GM19395 (cell line): ENCODE measurements at regions not wholly inside any gene's neighbourhood (a gene's known extent, or its start where the extent isn't known, plus 50 kb on each side); places are given as distances from the start of the nearest gene placed in this dataset.

Source experiments
- ATAC-seq: cut with Tn5 transposase; IDR thresholded peaks from one replicate; pipeline ENCODE4 v1.9.1; 2021; ENCODE audit warnings: mild to moderate bottlenecking, moderate library complexity; ENCODE audit not compliant: unreplicated experiment

- ATAC-seq: peak; percentile 83
Observed at GRCh38 chr21:17454315-17455027, 58.4 kb upstream of the CXADR start.

DNA sequence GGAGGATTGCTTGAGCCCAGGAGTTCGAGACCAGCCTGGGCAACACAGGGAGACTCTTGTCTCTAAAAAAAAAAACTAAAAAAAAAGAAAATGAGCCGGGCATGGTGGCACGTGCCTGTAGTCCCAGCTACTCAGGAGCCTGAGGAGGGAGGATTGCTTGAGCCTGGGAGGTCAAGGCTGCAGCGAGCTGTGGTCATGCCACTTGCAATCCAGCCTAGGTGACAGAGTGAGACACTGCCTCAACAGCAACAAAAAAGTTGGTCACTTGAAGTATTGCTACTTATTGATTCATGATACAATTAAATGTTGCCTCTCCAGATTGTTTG is 57.9 kb upstream of the CXADR start:
- peak; percentile 11 for ATAC-seq

- ATAC-seq: no peak
Observed at GRCh38 chr21:17455451-17455850, 57.4 kb upstream of the CXADR start.

DNA sequence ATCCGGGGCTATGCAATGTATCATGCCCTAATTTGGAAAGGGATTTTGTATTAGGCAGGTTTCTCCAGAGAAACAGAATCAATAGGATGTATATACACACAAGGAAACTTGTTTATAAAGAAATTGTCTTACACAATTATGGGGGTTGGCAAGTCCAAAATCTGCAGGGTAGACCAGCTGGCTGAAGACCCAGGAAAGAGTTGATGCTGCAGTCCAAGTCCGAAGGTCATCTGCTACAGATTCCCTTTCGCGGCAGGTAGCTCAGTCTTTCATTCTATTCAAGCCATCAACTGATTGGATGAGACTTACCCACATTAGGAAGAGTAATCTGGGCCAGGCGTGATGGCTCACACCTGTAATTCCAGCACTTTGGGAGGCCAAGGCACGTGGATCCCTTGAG is 54.6 kb upstream of the CXADR start:
- no peak for ATAC-seq

DNA sequence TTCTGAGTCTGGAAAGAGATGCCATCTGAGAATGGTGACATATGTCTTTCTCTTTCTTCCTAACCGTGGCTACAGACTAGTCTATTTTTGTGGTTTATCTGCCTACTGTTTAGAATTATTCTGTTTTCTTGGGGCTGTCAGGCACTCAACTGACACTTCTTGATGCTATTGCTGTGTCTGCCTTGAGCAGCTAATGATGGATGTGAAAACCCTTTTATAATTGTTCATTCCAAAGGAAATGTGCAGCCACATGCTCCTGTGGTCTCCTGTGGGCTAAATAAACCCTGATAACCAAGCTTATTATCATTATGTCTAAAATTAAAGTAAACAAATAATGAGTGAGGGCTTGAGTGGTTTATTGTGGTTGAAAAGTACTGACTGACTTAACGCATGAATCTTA is 52.7 kb upstream of the CXADR start:
- no peak for ATAC-seq

DNA sequence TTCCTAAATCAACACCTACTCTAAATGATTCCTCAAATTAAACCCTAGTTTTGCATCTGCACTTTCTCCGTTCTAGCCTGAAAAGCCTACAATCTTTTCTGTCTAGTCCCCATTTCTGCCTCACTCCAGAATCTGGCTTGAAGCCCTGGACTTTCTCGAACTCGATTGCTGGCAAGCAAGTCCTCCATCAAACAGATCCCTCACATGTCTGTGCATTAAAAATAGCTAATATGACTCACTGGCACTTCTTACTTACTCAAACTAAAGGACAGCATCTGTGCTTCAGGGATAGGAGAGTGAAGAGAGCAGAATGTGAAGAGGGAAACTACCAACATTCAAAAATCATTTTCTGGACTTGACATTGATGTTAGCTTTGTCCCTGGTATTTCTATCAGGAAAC is 51.8 kb upstream of the CXADR start:
- ATAC-seq: no peak

GRCh38 chr21:17461582-17461981 is 51.3 kb upstream of the CXADR start:
- ATAC-seq: no peak

DNA sequence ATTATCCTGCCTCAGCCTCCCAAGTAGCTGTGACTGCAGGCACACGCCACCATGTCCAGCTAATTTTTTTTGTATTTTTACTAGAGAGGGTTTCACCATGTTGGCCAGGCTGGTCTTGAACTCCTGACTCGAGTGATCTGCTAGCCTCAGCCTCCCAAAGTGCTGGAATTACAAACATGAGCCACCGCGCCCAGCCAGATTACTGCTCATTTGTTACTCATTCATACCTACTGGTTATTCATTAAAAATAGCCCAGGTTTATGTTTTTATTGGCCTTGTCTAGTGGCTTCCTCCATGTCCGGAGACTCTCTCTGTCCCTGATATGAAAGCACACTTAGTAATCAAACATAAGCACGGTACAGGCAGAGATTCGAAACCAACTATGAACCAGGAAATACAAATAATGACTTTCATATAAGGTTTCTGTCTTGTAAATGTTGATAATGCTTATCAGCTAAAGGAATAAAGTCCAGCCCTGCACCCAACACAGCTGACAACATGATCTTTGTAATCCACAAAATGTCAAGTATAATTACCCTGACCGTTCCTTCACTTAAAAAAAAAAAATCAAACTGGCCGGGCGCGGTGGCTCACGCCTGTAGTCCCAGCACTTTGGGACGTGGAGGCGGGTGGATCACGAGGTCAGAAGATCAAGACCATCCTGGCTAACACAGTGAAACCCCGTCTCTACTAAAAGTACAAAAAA is 50.4 kb upstream of the CXADR start:
- ATAC-seq: no peak
